H1 (cell line): ENCODE measurements at regions not wholly inside any gene's neighbourhood (a gene's known extent, or its start where the extent isn't known, plus 50 kb on each side); places are given as distances from the start of the nearest gene placed in this dataset.

Experiments
- NRF1 ChIP-seq: IDR thresholded peaks from 2 replicates; pipeline ENCODE4 v1.6.1; 2011; ENCODE audit warnings: mild to moderate bottlenecking, low read depth, low read length, improper control_type of control experiment
- RBBP5 ChIP-seq: IDR thresholded peaks from 2 replicates; pipeline ENCODE4 v1.7.1; 2012; ENCODE audit warnings: low read depth, mild to moderate bottlenecking, inconsistent platforms, low read length, moderate library complexity, borderline replicate concordance
- RXRA ChIP-seq: IDR thresholded peaks from 2 replicates; pipeline ENCODE4 v1.6.1; 2011; ENCODE audit warnings: low read depth, mild to moderate bottlenecking, low read length, moderate library complexity; ENCODE audit not compliant: insufficient read depth
- TF ChIP-seq, protein P1 (sequence below): IDR thresholded peaks from 2 replicates; pipeline ENCODE4 v1.6.1; 2012; ENCODE audit warnings: low read length, inconsistent platforms
- TF ChIP-seq, protein P2 (sequence below): IDR thresholded peaks from 2 replicates; pipeline ENCODE4 v1.6.1; 2012; ENCODE audit warnings: inconsistent platforms

DNA sequence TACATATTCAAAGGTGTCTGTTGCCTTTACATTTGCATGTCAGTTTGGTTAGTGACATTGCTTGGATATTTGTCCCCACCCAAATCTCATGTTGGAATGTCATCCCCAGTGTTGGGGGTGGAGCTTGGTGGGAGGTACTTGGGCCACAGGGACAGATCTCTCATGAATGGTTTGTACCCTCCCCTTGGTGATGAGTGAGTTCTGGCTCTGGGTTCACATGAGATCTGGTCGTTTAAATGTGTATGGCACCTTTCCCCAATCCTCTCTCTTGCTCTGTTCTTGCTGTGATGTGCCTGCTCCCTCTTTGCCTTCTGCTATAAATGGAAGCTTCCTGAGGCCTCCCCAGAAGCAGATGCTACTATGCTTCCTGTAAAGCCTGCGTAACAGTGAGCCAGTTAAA lies 207.9 kb upstream of the DIO3 start (continued):
- TF ChIP-seq, protein P1, sequence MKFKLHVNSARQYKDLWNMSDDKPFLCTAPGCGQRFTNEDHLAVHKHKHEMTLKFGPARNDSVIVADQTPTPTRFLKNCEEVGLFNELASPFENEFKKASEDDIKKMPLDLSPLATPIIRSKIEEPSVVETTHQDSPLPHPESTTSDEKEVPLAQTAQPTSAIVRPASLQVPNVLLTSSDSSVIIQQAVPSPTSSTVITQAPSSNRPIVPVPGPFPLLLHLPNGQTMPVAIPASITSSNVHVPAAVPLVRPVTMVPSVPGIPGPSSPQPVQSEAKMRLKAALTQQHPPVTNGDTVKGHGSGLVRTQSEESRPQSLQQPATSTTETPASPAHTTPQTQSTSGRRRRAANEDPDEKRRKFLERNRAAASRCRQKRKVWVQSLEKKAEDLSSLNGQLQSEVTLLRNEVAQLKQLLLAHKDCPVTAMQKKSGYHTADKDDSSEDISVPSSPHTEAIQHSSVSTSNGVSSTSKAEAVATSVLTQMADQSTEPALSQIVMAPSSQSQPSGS = no peak
- TF ChIP-seq, protein P2, sequence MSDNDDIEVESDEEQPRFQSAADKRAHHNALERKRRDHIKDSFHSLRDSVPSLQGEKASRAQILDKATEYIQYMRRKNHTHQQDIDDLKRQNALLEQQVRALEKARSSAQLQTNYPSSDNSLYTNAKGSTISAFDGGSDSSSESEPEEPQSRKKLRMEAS = no peak
- TF ChIP-seq NRF1 (no peak), RBBP5 (no peak), RXRA (no peak)
- TF ChIP-seq, all 59 proteins: peak for 0
